NCI-H1436 (cell line): ENCODE measurements at regions not wholly inside any gene's neighbourhood (a gene's known extent, or its start where the extent isn't known, plus 50 kb on each side); places are given as distances from the start of the nearest gene placed in this dataset.

ENCODE experiments used
- DNase-seq: peaks from one replicate; lab custom pipeline; 2025; lab: John Stamatoyannopoulos, UW

DNA sequence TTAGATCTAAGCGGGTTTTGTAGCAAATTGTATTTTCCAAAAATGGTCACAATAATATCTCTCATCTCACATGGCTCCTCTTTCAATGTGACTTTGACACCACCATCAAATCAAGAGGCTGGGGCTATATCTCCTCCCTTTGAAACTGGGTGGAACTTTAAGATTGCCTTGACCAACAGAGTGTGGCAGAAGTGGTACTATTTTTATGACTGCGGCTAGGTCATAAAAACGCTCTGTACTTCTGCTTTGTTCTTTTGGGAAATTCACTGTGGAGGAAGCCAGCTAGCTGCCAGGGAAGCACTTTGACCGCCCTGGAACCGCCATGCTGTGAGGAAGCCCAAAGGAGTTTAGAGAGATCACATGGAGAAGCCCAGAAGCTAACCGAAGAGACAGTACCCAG, 50.7 kb upstream of the ACOT11 start:
- DNase-seq: no peak

DNA sequence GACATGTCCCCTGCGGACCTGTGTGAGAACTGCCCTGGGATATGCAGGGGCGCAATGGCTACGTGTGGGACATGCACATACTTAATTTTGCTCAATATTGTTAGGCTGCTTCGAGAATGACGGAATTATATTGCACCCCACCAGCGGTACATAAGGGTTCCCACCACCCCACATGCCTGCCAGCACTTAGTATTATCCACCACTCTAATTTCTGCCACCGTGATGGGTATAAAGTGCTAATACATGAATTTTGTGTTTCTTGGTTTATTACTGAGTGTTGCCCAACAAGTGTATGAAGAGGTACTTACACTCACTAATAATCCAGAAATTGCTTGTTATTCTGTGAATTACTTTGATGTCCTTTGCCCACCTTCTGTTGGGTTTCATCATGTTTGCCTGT, 52.1 kb upstream of the ACOT11 start:
- no peak for DNase-seq

- DNase-seq: no peak
Measured at GRCh38 chr1:54493608-54494007, 54.4 kb upstream of the ACOT11 start.

- DNase-seq: peak; percentile 39
Measured at GRCh38 chr1:54490361-54491248, 57.4 kb upstream of the ACOT11 start.

DNA sequence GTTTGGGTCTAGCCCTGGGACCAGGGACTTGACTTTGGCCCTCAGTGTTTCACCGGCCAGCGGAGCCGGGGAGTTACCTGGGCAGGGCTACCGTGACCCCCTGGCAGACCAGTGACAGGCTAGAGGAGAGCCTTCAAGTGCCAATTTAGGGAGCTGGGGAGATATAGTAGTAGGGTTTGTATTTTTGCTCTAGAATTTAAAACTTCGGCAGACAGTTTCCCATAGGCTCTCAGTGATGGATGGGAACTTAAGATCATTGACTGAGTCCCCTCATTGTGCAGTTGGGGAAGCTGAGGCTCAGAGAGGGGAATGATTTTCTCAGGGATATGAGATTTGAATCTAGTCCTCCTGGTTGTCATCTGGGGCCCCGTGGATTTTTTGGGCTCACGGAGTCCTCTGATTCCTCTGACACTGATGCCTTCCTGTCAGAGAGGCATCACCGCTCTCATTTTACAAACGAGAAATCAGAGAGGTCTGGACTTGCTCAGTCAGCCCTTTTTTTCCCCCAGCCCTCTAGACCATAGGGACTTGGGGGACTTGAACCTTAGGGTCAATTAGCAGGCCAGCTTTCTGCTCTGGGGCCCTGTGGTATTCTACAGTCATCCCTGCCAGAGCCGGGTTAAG, 58.3 kb upstream of the ACOT11 start:
- no peak for DNase-seq

- DNase-seq: peak; percentile 74
Measured at GRCh38 chr1:54488779-54489626, 59.0 kb upstream of the ACOT11 start.

- peak; percentile 82 for DNase-seq
Measured at GRCh38 chr1:54488065-54488750, 59.8 kb upstream of the ACOT11 start.

- DNase-seq: no peak
Measured at GRCh38 chr1:54487571-54488050, 60.4 kb upstream of the ACOT11 start.

- no peak for DNase-seq
Measured at GRCh38 chr1:54486907-54487306, 61.1 kb upstream of the ACOT11 start.

DNA sequence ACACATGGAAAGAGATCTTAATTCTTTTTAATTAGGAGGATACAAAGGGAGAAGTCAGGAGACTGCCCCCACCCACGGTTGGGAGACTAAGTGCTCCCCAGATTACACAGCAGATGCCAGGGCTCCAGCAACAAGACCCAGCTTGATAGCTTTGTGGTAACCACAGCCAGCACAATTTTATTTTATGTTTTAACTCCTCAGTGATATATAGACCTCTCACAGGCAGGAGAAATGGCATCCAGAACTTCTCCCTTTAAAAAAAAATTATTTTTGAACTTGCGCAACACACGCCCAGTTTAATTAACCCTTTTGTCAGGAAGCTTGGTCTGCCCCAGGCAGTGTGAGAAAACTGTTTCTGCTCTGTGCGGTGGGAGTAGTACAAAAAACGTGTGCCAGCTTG, 62.6 kb upstream of the ACOT11 start:
- no peak for DNase-seq

DNA sequence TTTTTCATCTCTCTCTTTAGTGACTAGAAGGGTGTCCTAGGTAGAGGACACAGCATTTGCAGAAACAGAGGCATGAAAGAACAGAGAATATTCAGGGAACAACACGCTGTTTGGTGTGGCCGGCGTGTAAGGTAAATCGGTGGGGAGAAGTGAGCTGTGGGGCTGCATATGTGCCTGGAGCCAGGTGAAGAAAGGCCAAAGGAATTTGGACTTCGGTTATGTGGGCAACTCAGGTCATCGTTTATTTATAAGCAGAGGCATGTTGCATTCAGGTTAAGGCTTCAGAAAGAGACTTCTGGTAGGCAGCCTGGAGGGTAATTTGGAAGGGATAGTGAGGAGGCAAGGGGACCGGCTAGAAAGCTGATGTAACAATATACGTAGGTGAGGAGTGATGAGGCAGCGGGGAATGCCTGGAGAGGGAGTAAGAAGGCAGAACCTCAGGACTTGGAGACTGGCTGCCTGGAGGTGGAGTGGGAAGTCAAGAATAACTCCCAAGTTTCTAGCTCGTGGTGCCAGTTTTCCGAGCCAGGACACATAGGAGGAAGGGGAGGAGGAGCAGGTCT, 64.1 kb upstream of the ACOT11 start:
- no peak for DNase-seq

GRCh38 chr1:54481201-54481884, 66.7 kb upstream of the ACOT11 start:
- no peak for DNase-seq

DNA sequence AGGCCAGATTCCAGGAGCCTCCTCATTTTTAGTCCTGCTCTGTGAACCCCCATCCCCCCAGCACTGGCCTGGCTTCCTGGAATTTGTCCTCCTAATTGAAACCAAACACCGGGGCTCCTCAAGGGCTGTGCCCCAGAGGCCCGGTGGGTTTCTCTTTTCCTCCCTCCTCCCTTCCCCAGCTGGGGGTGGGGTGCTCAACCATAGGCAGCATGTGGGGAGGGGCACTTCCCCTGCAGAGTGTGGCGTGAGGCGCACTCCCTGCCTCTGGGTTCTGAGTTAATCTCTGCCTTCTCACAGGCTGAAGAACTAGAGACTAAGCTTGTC, 67.5 kb upstream of the ACOT11 start:
- DNase-seq: no peak

GRCh38 chr1:54479841-54480524, 68.0 kb upstream of the ACOT11 start:
- no peak for DNase-seq

GRCh38 chr1:54479251-54479650, 68.8 kb upstream of the ACOT11 start:
- no peak for DNase-seq

DNA sequence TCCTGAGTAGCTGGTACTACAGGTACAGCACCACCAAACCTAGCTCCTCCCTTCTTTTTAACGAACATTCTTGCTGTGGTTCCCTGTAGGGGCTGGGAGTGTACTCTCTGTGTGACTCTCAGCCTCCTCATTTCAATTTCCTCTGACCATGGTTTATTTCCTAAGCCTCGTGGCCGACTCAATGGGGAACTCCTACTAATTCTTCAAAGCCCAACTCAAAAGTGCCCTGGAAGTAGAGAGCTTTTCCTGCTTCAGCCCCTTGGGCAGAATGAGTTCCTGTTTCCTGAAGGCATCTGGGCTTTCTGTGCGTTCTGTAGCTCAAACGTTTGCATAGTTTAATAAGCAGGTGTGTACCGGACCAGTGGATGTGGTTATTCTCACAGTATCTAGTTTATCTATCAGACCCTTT, 70.9 kb upstream of the ACOT11 start:
- DNase-seq: no peak

DNA sequence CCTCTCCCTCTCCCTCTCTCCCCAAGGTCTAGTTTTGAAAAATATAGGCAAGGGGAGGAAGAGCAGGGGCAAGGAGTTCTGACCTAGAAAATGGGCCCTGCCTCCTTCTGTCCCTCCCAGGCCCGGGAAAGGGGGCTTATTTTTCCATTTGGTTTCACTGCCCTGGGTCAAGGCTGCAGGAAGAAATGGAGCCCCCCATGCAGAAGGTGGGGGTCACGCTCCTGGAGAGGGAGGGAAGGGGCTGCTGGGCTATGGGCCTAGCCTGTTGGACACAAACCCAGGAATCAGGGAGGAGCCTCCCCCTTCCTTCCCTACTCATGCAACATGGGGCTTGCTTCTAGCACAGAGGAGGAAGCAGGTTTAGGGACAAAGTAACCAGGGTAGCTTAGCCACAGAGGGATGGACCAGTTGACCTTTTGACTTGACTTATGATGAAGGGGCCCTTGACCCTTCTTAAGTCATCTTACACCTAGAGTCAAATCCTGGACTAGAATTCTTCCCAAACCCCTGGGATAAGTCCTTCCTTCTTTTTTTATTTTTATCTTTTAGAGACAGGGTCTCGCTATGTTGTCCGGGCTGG, 70.4 kb upstream of the SSBP3 start:
- no peak for DNase-seq

- DNase-seq: no peak
Measured at GRCh38 chr1:54475946-54476516, 69.8 kb upstream of the SSBP3 start.

DNA sequence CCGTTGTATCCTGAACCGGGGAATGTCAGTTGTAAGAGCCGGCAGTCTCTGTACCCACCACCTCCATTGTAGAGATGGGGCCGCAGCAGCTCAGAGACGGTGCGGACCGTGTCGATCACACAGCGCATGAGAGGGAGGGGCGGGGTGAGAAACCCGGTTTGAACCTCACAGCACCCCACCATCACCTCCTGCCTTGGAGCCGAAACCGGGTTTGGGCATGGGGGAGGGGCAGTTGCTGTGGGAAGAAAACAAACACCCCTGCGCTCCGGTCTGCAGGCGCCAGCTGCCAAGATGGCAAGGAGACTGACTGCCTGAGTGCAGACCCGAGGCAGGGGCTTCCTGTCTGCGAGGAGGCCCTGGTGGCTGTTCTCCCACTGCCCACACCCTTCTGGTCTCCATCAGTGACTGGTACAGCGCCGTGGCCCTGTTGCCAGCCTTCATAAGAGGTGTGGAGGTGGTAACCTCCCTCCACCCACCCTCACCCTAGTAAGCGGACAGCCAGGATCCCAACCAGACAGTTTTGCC, 69.2 kb upstream of the SSBP3 start:
- no peak for DNase-seq
